ENCODE measurements at regions not wholly inside any gene's neighbourhood (a gene's known extent, or its start where the extent isn't known, plus 50 kb on each side); places are given as distances from the start of the nearest gene placed in this dataset.

- Histone ChIP-seq H3K4me3 (no peak overlapping the region), H3K36me3 (no peaks in the 10 kb centered on the region), H3K27me3 (no peaks in the 10 kb centered on the region), H3K9me3 (no peaks in the 10 kb centered on the region), H3K27ac (peak overlapping the region; percentile 13), H3K4me1 (no peaks in the 10 kb centered on the region)
- DNase-seq (ENCODE audit: extremely low spot score in 2 of 2) = no peak
- intact Hi-C loops (cut with DNase I) = no loop called here
- TF ChIP-seq CTCF (IDR thresholded peaks at IDR 0.05) = no peak
- TF ChIP-seq POLR2AphosphoS5 (IDR thresholded peaks at IDR 0.05; ENCODE audit: insufficient read depth in 1 of 2, low read depth in 1 of 2) = no peak
- TF ChIP-seq POLR2A (IDR thresholded peaks at IDR 0.05) = no peak
Observed at GRCh38 chr5:35364350-35364749, 134.1 kb upstream of the PRLR start.

GRCh38 chr5:35363387-35363965 is 133.2 kb upstream of the PRLR start:
- no peak for DNase-seq (ENCODE audit: extremely low spot score in 2 of 2)
- no peaks in the 10 kb centered on the region for H3K27me3 ChIP-seq
- H3K9me3 ChIP-seq = no peaks in the 10 kb centered on the region
- H3K4me3 ChIP-seq = no peak overlapping the region
- no peak for TF ChIP-seq CTCF (IDR thresholded peaks at IDR 0.05)
- no peak for TF ChIP-seq POLR2A (IDR thresholded peaks at IDR 0.05)
- no peak for TF ChIP-seq POLR2AphosphoS5 (IDR thresholded peaks at IDR 0.05; ENCODE audit: insufficient read depth in 1 of 2, low read depth in 1 of 2)
- no peaks in the 10 kb centered on the region for H3K4me1 ChIP-seq
- no peaks in the 10 kb centered on the region for H3K36me3 ChIP-seq
- H3K27ac ChIP-seq = peak overlapping the region; percentile 13
- intact Hi-C loops (cut with DNase I) = no loop called here

GRCh38 chr5:35362772-35363171 is 132.5 kb upstream of the PRLR start:
- no peaks in the 10 kb centered on the region for H3K27me3 ChIP-seq
- H3K4me3 ChIP-seq = no peak overlapping the region
- DNase-seq (ENCODE audit: extremely low spot score in 2 of 2) = no peak
- intact Hi-C loops (cut with DNase I) = no loop called here
- no peaks in the 10 kb centered on the region for H3K4me1 ChIP-seq
- no peaks in the 10 kb centered on the region for H3K36me3 ChIP-seq
- TF ChIP-seq POLR2A (IDR thresholded peaks at IDR 0.05) = no peak
- no peak for TF ChIP-seq CTCF (IDR thresholded peaks at IDR 0.05)
- H3K9me3 ChIP-seq = no peaks in the 10 kb centered on the region
- no peak overlapping the region for H3K27ac ChIP-seq

GRCh38 chr5:35360671-35361070 is 130.4 kb upstream of the PRLR start:
- DNase-seq (ENCODE audit: extremely low spot score in 2 of 2) = no peak
- no peak for TF ChIP-seq POLR2A (IDR thresholded peaks at IDR 0.05)
- no peak for TF ChIP-seq POLR2AphosphoS5 (IDR thresholded peaks at IDR 0.05; ENCODE audit: insufficient read depth in 1 of 2, low read depth in 1 of 2)
- no peak for TF ChIP-seq CTCF (IDR thresholded peaks at IDR 0.05)
- Histone ChIP-seq H3K27ac (no peak overlapping the region), H3K36me3 (no peaks in the 10 kb centered on the region), H3K27me3 (no peaks in the 10 kb centered on the region), H3K4me1 (no peaks in the 10 kb centered on the region), H3K9me3 (no peaks in the 10 kb centered on the region), H3K4me3 (no peak overlapping the region)
- intact Hi-C loops (cut with DNase I) = no loop called here

GRCh38 chr5:35359859-35360258 is 129.6 kb upstream of the PRLR start:
- TF ChIP-seq POLR2A (IDR thresholded peaks at IDR 0.05) (no peak), CTCF (IDR thresholded peaks at IDR 0.05) (no peak), POLR2AphosphoS5 (IDR thresholded peaks at IDR 0.05; ENCODE audit: insufficient read depth in 1 of 2, low read depth in 1 of 2) (no peak)
- Histone ChIP-seq H3K27ac (no peak overlapping the region), H3K4me3 (no peak overlapping the region), H3K36me3 (no peaks in the 10 kb centered on the region), H3K27me3 (no peaks in the 10 kb centered on the region), H3K9me3 (no peaks in the 10 kb centered on the region), H3K4me1 (no peaks in the 10 kb centered on the region)
- intact Hi-C loops (cut with DNase I) = no loop called here
- no peak for DNase-seq (ENCODE audit: extremely low spot score in 2 of 2)

Measured in vagina (tissue), 2 donors.